ENCODE measurements at regions not wholly inside any gene's neighbourhood (a gene's known extent, or its start where the extent isn't known, plus 50 kb on each side); places are given as distances from the start of the nearest gene placed in this dataset.

GRCh38 chr9:71581101-71581500 is 187.2 kb downstream of the CEMIP2 start:
- CTCF ChIA-PET (ENCODE audit: partially characterized antibody): interaction anchor here (0.9 to 1.4 kb wide), 4 partner anchors 12 to 295 kb away, joined by 3 read pairs; no protein-coding TSS in a partner anchor

More at GRCh38 chr9:71581101-71581500, 187.2 kb downstream of the CEMIP2 start:
- Histone ChIP-seq H3K4me1 (replicated peaks in 1 of 4; ENCODE audit: control insufficient read depth in 3 of 4, insufficient read depth in 4 of 4, low read length in 3 of 4) (no peaks in the 10 kb centered on the region), H3K27ac (ENCODE audit: low read depth, low read length) (no peak overlapping the region), H3K4me3 (ENCODE audit: extremely low read depth in 1 of 4, insufficient read depth in 2 of 4, low read depth in 3 of 4, low read length in 4 of 4) (no peak overlapping the region), H4K8ac (ENCODE audit: extremely low read depth, insufficient read depth, low read length) (no peak overlapping the region), H3K9me3 (ENCODE audit: insufficient read depth in 2 of 2, low read depth in 1 of 2, low read length in 1 of 2) (no peaks in the 10 kb centered on the region), H3K79me2 (ENCODE audit: control insufficient read depth in 1 of 2, insufficient read depth in 2 of 2, low read length in 2 of 2) (no peaks in the 10 kb centered on the region), H2BK15ac (ENCODE audit: low read length) (no peak overlapping the region), H3K23me2 (ENCODE audit: low read depth, low read length) (no peaks in the 10 kb centered on the region), H4K91ac (replicated peaks; ENCODE audit: insufficient read length, low read length) (no peak overlapping the region), H3K23ac (ENCODE audit: insufficient read length) (no peak overlapping the region), H4K5ac (ENCODE audit: insufficient read length, low read depth, low read length) (no peak overlapping the region), H3K27me3 (replicated peaks in 1 of 4; ENCODE audit: control insufficient read depth in 3 of 4, extremely low read depth in 1 of 4, insufficient read depth in 3 of 4, low read length in 3 of 4) (no peaks in the 10 kb centered on the region), H2BK5ac (ENCODE audit: low read depth, low read length) (no peak overlapping the region), H3K9ac (replicated peaks in 1 of 4; ENCODE audit: extremely low read depth in 1 of 4, low read depth in 3 of 4, low read length in 3 of 4) (no peak overlapping the region), H3K79me1 (ENCODE audit: low read depth, low read length) (no peaks in the 10 kb centered on the region), H3K4me2 (ENCODE audit: insufficient read depth in 1 of 2, low read depth in 2 of 2, low read length in 2 of 2) (no peak overlapping the region), H3K14ac (ENCODE audit: insufficient read length) (no peak overlapping the region), H3K4ac (replicated peaks; ENCODE audit: insufficient read length, low read depth, low read length) (no peak overlapping the region), H2BK12ac (ENCODE audit: low read depth, low read length) (no peak overlapping the region), H2AK5ac (ENCODE audit: low read depth, low read length) (no peak overlapping the region), H3K56ac (replicated peaks; ENCODE audit: insufficient read length, low read depth, low read length) (no peak overlapping the region), H4K20me1 (replicated peaks in 1 of 2; ENCODE audit: control insufficient read depth in 1 of 2, insufficient read depth in 2 of 2, low read length in 2 of 2) (no peaks in the 10 kb centered on the region), H3K36me3 (ENCODE audit: control insufficient read depth in 2 of 4, insufficient read depth in 4 of 4, low read length in 3 of 4) (no peaks in the 10 kb centered on the region), H2AFZ (ENCODE audit: low read length) (no peak overlapping the region), H2BK20ac (ENCODE audit: low read length) (no peak overlapping the region), H3K18ac (ENCODE audit: extremely low read depth, low read length) (no peak overlapping the region), H2BK120ac (replicated peaks; ENCODE audit: low read depth, low read length) (no peak overlapping the region)
- 97% methylated on average over 2 of the region's 2 CpGs; no CpG with 5 or more reads in 1 of the 2 experiments for WGBS, 2 experiments (ENCODE audit: extremely low coverage in 1 of 2, insufficient coverage in 1 of 2, insufficient read length in 1 of 2, insufficient replicate concordance in 2 of 2, low coverage in 1 of 2, low lambda C conversion rate in 2 of 2, missing lambda C conversion rate in 1 of 2)
- DNase-seq (ENCODE audit: low read depth in 1 of 2, low spot score in 2 of 2) (no peak), FAIRE-seq (no peak)
- POLR2A ChIA-PET (ENCODE audit: partially characterized antibody): no interaction called here
- TF ChIP-seq SP2 (IDR thresholded peaks at IDR 0.05; ENCODE audit: low read length): no peak
- TF ChIP-seq EGR1 (IDR thresholded peaks at IDR 0.05; ENCODE audit: borderline replicate concordance, low read depth, low read length): no peak
- TF ChIP-seq GABPA (IDR thresholded peaks at IDR 0.05; ENCODE audit: borderline replicate concordance, insufficient read depth, low read length): no peak
- TF ChIP-seq CHD1 (IDR thresholded peaks at IDR 0.05; ENCODE audit: low read depth, low read length): no peak
- no peak for TF ChIP-seq GTF2F1 (IDR thresholded peaks at IDR 0.05; ENCODE audit: borderline replicate concordance, low read depth, low read length)
